HFFc6 (cell line): ENCODE measurements at regions not wholly inside any gene's neighbourhood (a gene's known extent, or its start where the extent isn't known, plus 50 kb on each side); places are given as distances from the start of the nearest gene placed in this dataset.

Source experiments
- DNase-seq: peaks from one replicate; pipeline ENCODE4 v3.0.0-alpha.2; 2018
- H3K27ac Mint-ChIP-seq: 2 replicates; pipeline ENCODE4 v1.8.0; 2020; ENCODE audit warnings: mild to moderate bottlenecking, mixed read lengths
- H3K27me3 Mint-ChIP-seq: 2 replicates; pipeline ENCODE4 v1.8.0; 2021; ENCODE audit warnings: mild to moderate bottlenecking, moderate library complexity, mixed read lengths; ENCODE audit not compliant: insufficient read depth
- H3K36me3 Mint-ChIP-seq: 2 replicates; pipeline ENCODE4 v1.8.0; 2021; ENCODE audit warnings: low read depth, mixed read lengths
- H3K4me1 Mint-ChIP-seq: 2 replicates; pipeline ENCODE4 v1.8.0; 2020; ENCODE audit warnings: low read depth, mixed read lengths
- H3K4me3 Mint-ChIP-seq: 2 replicates; pipeline ENCODE4 v1.8.0; 2020; ENCODE audit warnings: mild to moderate bottlenecking, moderate library complexity, mixed read lengths
- H3K9me3 Mint-ChIP-seq: 2 replicates; pipeline ENCODE4 v1.8.0; 2020; ENCODE audit warnings: mild to moderate bottlenecking, mixed read lengths
- TF ChIP-seq, protein P1 (sequence below): fragments of 200-600 bp; sonication (generic); IDR thresholded peaks from 2 replicates; pipeline ENCODE4 v1.5.0; 2021; ENCODE audit warnings: antibody characterized with exemption, mild to moderate bottlenecking

- TF ChIP-seq, protein P1, sequence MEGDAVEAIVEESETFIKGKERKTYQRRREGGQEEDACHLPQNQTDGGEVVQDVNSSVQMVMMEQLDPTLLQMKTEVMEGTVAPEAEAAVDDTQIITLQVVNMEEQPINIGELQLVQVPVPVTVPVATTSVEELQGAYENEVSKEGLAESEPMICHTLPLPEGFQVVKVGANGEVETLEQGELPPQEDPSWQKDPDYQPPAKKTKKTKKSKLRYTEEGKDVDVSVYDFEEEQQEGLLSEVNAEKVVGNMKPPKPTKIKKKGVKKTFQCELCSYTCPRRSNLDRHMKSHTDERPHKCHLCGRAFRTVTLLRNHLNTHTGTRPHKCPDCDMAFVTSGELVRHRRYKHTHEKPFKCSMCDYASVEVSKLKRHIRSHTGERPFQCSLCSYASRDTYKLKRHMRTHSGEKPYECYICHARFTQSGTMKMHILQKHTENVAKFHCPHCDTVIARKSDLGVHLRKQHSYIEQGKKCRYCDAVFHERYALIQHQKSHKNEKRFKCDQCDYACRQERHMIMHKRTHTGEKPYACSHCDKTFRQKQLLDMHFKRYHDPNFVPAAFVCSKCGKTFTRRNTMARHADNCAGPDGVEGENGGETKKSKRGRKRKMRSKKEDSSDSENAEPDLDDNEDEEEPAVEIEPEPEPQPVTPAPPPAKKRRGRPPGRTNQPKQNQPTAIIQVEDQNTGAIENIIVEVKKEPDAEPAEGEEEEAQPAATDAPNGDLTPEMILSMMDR, result no peak
- Mint-ChIP-seq H3K4me1 (peaks cover 39% of the 10 kb centered on the region), H3K4me3 (peak overlapping the region; percentile 49), H3K36me3 (no peaks in the 10 kb centered on the region), H3K27ac (no peak overlapping the region), H3K9me3 (no peaks in the 10 kb centered on the region), H3K27me3 (no peaks in the 10 kb centered on the region)
- no peak for DNase-seq
Observed at GRCh38 chr5:68534131-68534940, 318.8 kb downstream of the PIK3R1 start.

- no peaks in the 10 kb centered on the region for H3K9me3 Mint-ChIP-seq
- no peak for DNase-seq
- H3K4me3 Mint-ChIP-seq, result no peak overlapping the region
- TF ChIP-seq, protein P1, result no peak
- no peaks in the 10 kb centered on the region for H3K36me3 Mint-ChIP-seq
- H3K27me3 Mint-ChIP-seq, result no peaks in the 10 kb centered on the region
- H3K4me1 Mint-ChIP-seq, result peaks cover 32% of the 10 kb centered on the region
- no peak overlapping the region for H3K27ac Mint-ChIP-seq
Observed at GRCh38 chr5:68534956-68535520, 319.5 kb downstream of the PIK3R1 start.

DNA sequence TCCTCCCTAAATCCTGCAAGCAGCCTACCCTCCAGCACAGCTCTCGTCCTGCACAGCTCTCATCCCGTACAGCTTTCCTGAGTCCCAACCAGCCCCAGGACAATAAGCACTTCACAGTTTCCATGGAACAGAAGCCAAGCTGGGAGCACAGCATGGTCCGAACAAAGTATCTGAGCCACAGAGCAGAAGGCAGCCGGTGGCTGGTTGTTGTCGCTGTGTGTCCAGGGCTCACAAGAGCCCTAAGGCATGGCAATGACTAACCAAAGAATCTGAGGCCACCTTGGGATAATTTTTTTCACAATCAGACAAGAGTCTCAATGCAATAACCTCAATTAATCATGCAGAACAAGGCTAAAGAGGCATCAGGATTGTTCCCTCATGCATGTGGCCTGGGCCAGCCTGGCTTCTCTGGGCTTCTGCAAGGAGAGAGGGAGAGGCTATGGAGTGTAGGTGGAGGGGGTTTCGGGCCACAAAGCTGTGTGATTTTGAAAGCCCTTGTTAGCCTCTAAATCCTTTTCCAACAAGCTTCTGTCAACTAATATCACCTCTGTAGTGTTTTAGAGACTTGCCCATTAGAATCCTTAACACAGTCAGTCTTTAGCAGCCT lies 323.4 kb downstream of the PIK3R1 start:
- H3K9me3 Mint-ChIP-seq, result no peaks in the 10 kb centered on the region
- H3K27me3 Mint-ChIP-seq, result no peaks in the 10 kb centered on the region
- H3K4me3 Mint-ChIP-seq, result no peak overlapping the region
- no peaks in the 10 kb centered on the region for H3K36me3 Mint-ChIP-seq
- H3K4me1 Mint-ChIP-seq, result peaks cover 40% of the 10 kb centered on the region
- H3K27ac Mint-ChIP-seq, result no peak overlapping the region
- no peak for DNase-seq
- TF ChIP-seq, protein P1, result no peak

GRCh38 chr5:68540798-68541590 lies 325.4 kb downstream of the PIK3R1 start:
- Mint-ChIP-seq H3K27ac (no peak overlapping the region), H3K4me1 (peaks cover 44% of the 10 kb centered on the region)

GRCh38 chr5:68542207-68542606 lies 326.7 kb downstream of the PIK3R1 start:
- Mint-ChIP-seq H3K27ac (no peak overlapping the region), H3K4me3 (no peak overlapping the region), H3K27me3 (no peaks in the 10 kb centered on the region), H3K36me3 (no peaks in the 10 kb centered on the region), H3K4me1 (peaks cover 49% of the 10 kb centered on the region), H3K9me3 (no peaks in the 10 kb centered on the region)
- TF ChIP-seq, protein P1, result no peak
- no peak for DNase-seq

More at GRCh38 chr5:68540798-68541590, 325.4 kb downstream of the PIK3R1 start:
- TF ChIP-seq, protein P1, result no peak
- no peaks in the 10 kb centered on the region for H3K9me3 Mint-ChIP-seq
- no peak overlapping the region for H3K4me3 Mint-ChIP-seq
- DNase-seq, result no peak
- no peaks in the 10 kb centered on the region for H3K27me3 Mint-ChIP-seq
- H3K36me3 Mint-ChIP-seq, result no peaks in the 10 kb centered on the region
